SH-SY5Y (cell line): ENCODE measurements at regions not wholly inside any gene's neighbourhood (a gene's known extent, or its start where the extent isn't known, plus 50 kb on each side); places are given as distances from the start of the nearest gene placed in this dataset.

Experiments used
- GATA2 ChIP-seq: IDR thresholded peaks from 2 replicates; pipeline ENCODE4 v1.6.1; 2011; ENCODE audit warnings: mild to moderate bottlenecking, low read depth, low read length
- GATA3 ChIP-seq: IDR thresholded peaks from 2 replicates; pipeline ENCODE4 v1.6.1; 2011; ENCODE audit warnings: low read depth, mild to moderate bottlenecking, low read length, moderate library complexity

- no peak for TF ChIP-seq GATA2
- no peak for TF ChIP-seq GATA3
Measured at GRCh38 chr16:47888734-47889133, 267.1 kb downstream of the ABCC12 start.

DNA sequence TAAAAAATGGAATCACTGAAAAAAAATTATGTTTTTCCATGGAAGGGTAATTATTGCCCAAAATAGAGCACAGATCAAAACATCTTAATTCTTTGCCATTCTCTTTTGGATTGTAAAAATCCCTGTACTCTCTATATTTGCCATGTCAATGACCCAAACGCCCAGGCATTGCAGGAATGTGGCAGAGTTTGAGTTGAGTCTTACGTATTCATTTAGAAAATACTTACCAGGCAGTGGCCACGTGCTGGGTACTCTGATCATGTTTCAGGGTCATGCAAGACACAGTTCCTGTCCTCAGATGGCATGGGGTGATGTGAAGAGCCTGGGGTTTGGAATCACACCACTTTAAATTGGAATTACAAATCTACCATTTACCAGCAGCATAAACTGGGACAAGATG, 267.7 kb downstream of the ABCC12 start:
- TF ChIP-seq GATA2: no peak
- no peak for TF ChIP-seq GATA3

GRCh38 chr16:47887496-47887895, 268.3 kb downstream of the ABCC12 start:
- TF ChIP-seq GATA2: no peak
- TF ChIP-seq GATA3: no peak

DNA sequence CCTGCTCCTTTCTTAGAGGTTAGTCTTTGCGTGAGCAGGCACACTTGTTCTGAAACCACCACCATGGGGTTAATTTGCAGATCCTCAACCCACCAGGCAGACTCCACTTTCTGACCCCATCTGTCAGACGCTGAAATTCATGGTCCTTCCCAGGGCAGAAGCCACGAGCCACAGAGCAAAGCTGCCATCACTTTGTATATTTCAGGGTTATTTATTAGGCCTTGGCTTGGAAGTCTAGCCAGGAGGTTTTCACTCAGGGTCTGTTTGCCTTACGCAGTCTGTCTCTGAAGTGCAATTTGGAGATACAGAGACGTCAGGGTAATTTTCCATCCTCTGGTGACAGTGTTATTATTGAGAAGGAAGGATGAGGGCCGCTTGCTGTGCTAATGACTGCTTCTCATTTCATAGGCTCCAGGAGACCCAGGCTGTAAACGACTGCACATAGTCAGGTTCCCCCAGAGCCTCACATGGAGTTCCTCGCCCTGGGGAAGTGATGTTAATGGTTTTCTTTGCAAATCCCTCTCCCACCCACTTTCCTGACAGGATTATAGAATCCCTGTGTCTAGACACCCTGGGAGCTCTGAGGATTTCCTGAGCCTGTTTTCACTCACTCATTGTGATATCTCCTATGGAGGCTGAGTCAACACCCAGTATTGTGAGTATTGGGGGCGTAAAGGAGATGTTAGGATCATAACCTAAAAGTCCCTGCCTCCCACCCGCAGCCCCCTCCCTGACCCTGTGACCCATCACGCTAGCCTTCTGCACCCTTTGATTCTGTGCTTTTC, 269.0 kb downstream of the ABCC12 start:
- no peak for TF ChIP-seq GATA2

DNA sequence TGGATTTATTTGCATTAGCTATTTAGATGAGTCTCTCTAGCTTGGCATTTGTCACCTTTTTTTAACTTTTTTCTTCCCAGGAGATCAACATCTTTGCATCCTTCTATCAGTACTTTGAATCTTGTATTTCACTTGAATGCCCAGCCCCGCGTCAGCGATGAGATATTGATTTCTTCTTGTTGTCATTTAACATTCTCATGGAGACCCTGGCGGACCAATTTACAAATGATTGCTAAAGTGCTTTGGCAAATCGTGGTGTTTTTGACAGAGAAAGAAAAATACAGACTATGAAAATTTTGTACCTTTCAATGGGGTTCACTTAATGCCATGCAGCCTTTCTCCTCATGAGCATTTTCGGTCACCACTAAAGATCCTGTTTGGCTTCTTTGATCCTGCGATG, 269.7 kb downstream of the ABCC12 start:
- no peak for TF ChIP-seq GATA3
- TF ChIP-seq GATA2: no peak

DNA sequence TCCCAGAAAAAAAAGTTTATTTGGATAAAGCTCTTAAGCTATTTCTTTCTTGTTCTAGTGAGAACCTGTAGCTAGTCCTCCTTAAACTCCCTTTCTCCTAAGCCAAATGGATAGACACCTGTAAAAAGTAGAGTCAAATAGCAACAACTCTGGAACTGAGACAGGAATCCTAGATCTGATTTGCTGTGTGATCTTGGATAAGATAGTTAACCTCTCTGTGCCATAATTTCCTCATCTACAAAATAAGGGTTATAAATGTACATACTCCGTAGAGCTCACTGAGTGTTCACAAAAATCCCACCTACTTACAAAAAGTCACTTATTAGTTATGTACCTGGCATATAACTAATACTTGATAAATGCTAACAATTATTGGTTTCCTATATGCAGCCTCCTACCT, 270.3 kb downstream of the ABCC12 start:
- TF ChIP-seq GATA2: no peak
- TF ChIP-seq GATA3: no peak

- TF ChIP-seq GATA2: no peak
- TF ChIP-seq GATA3: no peak
Measured at GRCh38 chr16:47884116-47884725, 271.6 kb downstream of the ABCC12 start.

- TF ChIP-seq GATA3 (no peak), GATA2 (no peak)
Measured at GRCh38 chr16:47881574-47881973, 274.2 kb downstream of the ABCC12 start.

DNA sequence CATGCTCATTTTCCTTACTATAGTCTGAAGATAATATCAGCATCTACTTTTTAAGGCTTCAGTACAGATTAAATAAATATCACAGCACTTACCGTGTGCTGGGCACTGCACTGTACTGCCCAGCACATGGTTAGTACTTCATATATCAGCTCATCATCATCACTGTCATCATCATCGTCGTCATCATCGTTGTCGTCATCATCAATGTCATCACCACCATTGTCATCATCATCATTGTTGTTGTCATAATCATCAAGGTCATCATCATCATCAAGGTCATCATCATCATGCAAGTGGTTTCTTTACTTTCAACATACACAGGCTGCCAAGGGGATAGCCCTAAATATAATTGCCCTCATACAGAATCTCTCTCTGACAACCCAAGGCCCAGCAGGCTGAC, 275.1 kb downstream of the ABCC12 start:
- no peak for TF ChIP-seq GATA2
- no peak for TF ChIP-seq GATA3

DNA sequence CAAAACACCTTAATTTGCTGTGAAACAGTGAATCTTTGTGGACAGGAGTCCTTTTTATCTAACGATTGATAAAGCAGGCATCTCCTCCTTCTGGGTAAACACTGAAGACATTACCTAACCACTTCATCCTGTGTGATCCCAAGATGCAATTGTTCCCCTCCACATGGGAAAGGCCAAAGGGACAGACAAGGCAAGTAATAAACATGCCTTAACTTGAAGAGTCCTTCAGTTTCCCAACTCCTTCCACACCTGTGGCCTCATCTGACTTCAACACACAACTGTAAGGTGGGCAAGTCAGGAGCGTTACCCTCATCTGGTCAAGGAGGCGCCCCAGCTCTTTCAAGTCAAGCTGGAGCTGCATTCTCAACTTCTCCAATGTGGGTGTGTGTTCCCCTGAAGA, 278.6 kb downstream of the ABCC12 start:
- TF ChIP-seq GATA3 (no peak), GATA2 (no peak)

- TF ChIP-seq GATA2: no peak
- no peak for TF ChIP-seq GATA3
Measured at GRCh38 chr16:47876511-47876910, 279.3 kb downstream of the ABCC12 start.

GRCh38 chr16:47873434-47873833, 282.4 kb downstream of the ABCC12 start:
- TF ChIP-seq GATA2 (no peak), GATA3 (no peak)

- no peak for TF ChIP-seq GATA3
- TF ChIP-seq GATA2: no peak
Measured at GRCh38 chr16:47872225-47872624, 283.6 kb downstream of the ABCC12 start.

- TF ChIP-seq GATA3 (no peak), GATA2 (no peak)
Measured at GRCh38 chr16:47866423-47866822, 289.4 kb downstream of the ABCC12 start.

DNA sequence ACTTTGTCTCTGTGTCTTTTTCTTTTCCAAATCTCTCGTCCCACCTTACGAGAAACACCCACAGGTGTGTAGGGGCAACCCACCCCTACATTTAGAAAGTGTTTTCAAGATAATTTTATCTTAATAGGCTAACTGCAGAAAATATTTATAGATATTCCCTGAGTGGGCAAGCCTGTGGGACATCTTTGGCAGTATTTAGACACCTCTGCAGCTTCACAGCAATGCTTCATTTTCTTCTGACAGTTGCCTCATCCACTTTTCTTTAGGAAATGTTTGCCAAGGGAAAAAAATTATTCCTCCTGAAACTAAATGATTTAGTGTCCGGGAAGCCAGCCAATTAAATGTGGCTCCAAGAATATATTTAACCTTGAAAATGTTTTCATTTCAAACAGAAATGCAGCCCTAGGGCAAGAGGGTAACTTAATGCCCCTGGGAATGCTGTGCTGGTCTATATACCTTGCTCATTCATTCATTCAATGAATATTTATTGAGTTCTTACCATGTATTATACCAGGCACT, 290.4 kb downstream of the ABCC12 start:
- TF ChIP-seq GATA3: no peak
- TF ChIP-seq GATA2: no peak
